ENCODE measurements at regions not wholly inside any gene's neighbourhood (a gene's known extent, or its start where the extent isn't known, plus 50 kb on each side); places are given as distances from the start of the nearest gene placed in this dataset.

DNA sequence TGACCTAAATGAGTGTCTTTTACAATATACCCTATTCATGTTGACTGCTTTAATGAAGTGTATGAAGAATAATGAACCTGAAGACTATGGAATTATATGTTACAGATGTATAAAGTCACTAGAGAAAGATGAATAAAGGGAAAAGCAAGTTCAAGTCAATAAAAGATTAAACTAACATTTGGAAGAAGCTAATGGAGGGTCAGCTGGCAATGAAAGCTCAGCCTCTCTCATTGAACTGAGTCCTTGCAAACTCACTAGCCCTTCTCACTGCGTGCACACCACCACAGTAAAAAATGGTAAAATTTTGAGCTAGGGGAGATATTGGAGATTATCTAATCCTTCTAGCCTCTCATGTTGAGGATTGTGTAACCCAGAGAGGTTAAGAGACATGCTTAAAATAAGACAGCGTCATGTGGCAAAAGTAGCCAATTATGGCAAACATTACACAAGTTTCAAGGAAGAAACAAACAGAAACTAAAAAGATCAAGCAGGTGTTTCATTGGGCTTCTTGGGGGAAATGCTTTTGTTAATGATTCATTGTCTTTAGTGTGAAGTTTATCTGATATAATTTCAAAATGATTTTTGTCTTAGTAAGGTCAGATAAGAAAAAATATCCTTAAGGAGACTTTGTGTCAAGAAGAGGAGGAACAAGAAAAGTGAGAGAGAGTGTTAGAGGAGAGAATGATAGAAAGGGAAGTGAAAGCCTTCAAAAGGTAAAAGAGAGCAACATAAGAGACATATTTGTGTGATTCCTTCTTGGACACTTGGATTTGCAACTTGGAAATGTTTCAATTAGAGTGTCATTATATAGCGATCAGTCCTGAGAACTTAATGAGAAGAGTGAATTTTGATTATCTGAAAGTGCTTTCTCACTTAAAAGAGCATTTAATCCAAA is 893.7 kb upstream of the FAM98A start:
- DNase-seq: no peak

DNA sequence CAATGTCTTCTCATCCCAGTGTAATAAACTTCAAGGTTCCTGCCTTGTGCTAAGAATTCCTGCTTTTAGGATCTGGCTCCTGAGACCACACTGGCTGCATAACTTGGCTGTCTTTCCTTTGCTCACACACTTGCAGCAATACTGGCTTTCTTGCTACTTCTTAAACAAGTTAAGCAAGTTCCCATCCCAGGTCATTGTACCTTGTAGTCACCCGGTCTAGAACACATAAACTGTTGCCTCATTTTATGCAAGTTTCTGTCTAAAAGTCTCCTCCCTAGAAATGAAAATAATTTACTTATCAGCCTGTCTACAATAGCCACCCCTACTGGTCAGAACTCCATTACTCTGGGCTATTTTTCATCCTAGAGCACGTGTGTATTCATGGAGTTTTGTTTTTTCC is 887.9 kb upstream of the FAM98A start:
- DNase-seq: no peak

DNA sequence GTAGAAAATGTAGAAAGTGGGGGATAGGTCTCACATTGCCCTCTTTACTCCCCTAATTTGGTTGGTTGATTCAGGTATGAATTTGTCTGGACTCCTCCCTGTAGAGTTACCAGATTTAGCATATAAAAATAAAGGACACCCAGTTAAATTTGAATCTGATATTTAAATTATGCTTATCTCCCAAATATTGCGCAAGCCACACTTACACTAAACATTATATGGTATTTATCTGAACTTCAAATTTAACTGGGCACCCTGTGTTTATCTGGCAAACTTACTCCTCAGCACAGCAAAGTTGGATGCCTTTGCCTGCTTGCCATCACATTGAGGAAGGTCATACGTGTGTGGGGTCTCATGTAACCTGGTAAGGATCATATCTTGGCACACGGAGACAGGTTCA is 882.4 kb upstream of the FAM98A start:
- no peak for DNase-seq

DNA sequence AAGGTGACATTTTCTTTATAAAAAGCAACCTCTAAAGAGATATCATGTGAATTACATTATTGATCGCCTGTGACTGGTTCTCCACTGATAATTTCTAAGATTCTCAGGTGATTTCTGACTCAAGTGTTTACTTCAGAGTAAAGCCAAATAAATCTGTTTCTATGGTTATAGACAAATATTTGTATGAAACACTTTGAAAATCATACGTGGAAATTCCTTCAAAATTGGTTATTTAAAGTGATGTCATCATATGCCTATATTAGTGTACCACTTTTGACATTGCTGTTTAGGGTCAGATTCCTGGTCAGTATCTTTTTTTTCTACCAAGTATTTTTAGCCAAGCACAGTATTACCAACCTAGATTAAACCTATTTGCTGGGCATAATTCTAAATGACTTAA is 881.3 kb upstream of the FAM98A start:
- DNase-seq: no peak

DNA sequence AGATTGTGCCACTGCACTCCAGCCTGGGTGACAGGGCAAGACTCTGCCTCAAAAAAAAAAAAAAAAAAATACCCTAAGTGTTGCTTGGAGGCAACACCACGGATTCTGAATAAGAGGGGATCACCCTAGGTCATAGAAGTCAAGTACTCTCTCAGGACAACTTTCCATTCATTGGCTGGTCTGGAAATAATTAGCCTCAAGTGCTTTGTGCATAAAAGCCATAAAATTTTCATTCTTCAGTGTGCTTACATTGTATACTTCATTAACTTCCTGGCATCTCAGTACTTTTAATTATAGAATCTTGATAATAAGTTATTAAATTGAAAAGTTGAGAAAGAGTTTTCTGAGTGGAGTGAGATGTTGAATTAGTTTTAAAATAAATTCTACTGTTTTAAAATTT is 876.1 kb upstream of the FAM98A start:
- no peak for DNase-seq

DNA sequence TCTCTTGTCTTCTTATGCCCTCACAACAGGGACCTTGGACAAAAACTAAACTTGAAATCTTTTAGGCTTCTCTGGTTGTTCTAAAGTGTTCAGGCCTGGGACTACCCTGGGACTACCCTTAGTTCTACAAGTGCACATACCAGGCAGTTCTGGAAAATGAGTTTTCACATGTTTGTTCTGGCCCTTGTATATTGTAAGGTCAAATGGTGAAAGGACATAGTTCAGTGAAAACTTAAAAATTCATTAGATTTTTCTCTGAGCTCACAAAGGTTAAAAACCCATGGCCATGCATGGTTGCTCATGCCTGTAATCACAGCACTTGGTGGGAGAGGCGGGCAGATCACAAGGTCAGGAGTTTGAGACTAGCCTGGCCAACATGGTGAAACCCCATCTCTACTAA is 875.5 kb upstream of the FAM98A start:
- DNase-seq: no peak

DNA sequence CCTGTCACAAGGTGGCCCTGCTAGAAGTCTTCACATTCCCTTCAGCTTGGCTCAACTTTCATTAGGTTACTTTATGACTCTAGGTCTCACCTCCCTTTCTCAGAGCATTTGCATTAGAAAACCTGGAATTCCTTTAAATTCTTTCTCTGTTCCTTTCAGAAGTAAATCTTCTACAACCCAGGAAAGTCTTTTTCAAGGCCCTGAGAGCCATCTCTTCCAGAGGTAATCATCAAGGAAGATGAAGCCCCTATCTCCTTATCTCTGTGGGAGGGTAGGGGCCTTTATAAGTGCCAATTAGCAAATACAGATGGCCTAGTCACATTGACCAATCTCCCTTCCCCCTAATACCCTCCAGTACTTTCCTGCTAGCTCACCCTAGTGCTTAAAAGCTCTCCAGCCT is 848.0 kb upstream of the FAM98A start:
- no peak for DNase-seq

DNA sequence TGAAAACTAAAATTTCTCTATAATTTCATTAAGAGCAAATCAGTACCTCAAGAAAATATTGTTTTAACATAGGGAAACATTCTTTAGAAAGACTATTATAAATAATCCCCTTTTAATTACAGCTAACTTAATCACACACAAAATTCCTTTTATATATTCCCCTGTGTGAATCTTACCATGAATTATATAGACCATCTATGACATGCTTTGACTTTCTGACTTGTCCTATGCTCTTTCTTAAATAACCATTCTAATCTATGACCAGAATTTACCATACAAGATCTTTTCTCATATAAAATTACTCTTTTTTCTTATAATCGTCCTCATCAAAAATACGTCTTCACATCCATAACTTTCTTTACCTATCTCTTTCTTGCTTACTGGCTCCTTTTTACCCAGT is 824.2 kb upstream of the FAM98A start:
- no peak for DNase-seq

DNA sequence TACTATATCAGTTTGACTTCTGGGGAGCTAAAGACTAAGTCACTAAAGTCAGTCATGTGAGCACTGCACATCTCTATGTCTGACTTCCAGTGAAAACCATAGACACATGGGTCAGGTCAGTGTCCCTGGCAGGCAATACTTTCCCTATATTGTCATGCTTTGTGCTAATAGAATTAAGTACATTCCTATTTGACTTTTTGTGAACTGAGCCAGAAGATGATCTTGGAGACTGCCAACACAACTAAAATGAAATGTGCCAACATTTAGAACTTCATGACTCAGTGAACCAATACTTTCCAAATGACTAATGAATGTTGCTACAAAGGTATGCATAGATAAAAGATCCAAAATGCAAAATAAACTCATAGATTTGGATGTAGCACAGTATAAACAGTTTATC is 820.8 kb upstream of the FAM98A start:
- no peak for DNase-seq

DNA sequence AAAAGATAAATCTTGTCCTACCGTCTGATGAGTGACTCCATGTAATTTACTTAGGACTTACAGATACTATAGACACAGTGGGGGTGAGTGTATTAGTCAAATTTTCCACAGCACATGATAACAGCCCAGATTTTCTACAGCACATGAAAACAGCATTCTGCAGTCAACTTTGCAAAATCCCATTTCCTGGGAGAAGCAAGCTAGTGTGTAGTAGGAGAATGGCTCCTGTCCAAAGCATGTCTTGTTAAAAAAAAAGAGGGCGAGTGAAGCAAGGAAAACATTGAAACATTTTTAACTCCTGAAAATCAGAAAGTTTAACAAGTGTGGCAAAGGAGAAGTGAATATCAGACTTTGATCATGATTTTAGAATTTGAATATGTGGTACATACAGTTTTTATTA is 817.8 kb upstream of the FAM98A start:
- DNase-seq: no peak

DNA sequence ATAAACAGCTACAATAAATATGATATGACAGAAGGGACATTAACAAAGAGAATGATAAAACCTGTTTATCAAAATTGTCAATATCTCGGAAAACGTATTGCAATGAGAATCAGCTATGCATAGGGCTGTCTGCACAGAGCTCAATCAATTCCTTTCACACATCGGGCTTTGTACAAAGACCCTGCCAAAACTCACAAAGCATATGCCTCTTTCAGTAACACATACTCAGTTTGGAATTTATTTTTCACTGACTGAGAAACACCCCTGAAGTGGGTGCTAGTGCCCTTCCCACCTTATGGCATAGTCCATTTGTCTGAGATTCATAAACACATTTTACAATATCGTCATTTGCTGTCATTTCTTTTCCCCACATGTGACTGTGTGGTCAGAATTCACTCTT is 815.8 kb upstream of the FAM98A start:
- no peak for DNase-seq

DNA sequence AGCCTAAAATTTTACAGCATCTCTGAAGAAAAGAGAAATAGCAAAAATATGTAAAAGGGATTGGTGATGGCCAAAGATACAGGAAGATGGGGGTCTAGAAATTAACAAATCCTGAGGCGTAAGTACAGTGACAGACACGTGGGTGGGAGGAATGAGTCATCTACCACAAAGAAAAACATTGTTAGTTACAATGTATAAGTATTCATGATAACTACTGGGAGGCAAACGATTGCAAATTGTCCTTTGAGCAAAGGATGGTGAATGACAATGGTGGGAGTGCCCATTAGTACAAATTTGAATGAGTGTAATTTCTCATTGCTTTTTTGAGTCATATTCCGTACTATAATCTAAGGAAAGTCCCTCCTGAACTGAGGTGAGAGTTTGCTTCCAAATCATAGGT is 809.0 kb upstream of the FAM98A start:
- no peak for DNase-seq

DNA sequence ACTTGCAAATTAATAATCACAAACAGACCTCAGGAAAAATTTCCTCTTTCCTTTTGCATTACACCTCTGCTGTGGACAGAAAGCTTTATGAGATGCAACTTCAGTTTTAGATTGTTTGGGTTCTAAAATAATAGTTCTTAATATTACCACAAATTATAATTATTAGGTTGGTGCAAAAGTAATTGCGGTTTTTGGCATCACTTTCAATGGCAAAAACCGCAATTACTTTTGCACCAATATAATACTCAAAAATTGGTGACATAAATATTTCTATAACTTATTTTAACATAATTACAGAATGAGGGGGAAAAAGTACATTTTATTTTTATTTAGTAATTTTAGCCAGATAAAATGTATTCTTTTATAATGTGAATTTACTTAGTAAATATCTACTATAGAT is 804.4 kb upstream of the FAM98A start:
- no peak for DNase-seq

DNA sequence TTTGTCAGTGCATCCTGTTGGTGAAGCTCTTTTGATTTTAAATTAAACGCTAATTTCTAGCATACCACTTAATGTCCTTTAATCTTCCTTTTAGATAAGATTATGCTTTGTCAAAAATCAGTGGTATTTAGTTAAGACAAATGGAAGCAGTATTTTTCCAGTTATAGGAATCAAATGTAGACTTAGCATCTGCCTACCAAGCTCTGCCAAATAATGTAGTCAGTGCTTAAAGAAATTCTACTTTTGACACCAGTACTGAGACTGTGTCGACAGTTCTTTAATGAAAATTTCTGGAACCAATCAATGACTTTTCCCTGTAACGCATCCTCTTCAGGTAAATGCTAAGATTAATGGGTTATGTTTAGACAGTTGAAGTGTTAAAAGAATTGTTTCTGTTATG is 803.3 kb upstream of the FAM98A start:
- DNase-seq: no peak

DNA sequence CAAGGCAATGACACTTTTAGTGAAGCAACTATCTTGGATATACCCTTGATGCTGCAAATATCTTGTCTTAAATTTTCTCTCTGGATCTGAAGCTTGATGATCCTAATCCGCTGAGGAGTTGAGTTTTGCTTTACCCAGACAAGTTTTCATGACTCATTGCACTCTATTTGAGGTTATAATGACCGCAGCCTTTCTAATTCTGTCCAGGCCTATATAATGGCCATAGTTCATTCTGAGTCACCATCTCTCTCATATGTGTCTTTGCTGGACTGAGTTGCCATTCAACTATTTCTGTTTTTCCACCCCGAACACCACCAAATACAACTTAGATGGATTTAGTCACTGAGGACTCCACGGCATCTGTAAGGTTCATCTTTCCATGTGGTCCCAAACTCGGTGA is 802.1 kb upstream of the FAM98A start:
- no peak for DNase-seq

DNA sequence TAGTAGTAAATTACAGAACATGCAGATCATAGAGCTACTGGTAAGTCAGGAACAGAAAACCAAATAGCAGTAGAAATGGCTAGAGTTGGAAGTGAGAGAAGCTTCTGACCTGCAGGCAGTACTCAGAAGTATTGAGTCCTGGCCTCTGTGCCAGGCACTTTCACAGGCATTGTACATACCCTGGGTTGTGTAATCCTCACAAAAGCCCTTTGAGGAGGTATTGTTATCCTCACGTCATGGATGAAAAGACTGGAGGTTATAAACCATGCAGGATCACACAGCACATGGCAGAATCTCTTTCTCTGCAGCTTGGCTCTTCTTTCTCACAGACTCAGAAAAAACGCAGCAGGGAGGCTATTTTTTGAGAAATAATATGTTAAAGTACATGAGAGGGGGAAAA is 789.3 kb upstream of the FAM98A start:
- no peak for DNase-seq

DNA sequence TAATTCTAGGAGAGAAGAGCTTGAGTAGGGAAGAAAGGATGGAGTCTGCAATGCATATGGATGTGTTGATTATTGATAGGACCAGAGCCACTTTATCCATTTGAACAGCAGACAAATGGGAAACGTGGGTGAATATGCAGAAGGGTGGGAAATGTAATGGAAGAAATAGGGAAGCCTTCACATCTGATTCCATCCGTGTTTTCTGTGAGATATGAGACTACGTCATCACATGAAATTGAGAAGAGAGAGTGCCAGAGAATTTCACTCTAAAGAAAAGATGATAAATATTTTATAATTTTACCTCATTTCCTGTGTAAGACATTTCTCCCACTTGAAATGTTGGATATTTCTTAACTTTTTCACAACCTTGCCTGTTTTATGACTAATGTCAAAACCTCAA is 788.4 kb upstream of the FAM98A start:
- no peak for DNase-seq

DNA sequence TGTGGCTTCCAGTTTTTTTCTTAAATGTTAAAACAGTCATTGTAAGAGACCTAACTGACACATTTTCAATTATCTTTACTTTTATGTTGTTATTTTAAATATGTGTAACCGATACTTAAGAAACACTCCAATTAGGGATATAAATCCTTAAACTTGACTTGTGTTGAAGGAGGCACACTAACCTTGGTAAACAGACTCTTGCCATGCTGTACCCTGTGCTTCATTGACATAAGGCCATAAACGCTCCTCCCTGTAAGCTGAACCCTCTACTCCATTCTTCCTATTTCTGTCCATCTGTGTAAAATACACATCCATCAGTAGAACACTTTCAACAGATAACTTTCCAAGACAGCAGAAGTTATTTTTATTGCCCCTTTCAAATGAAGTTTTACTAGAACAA is 780.5 kb upstream of the FAM98A start:
- DNase-seq: no peak

DNA sequence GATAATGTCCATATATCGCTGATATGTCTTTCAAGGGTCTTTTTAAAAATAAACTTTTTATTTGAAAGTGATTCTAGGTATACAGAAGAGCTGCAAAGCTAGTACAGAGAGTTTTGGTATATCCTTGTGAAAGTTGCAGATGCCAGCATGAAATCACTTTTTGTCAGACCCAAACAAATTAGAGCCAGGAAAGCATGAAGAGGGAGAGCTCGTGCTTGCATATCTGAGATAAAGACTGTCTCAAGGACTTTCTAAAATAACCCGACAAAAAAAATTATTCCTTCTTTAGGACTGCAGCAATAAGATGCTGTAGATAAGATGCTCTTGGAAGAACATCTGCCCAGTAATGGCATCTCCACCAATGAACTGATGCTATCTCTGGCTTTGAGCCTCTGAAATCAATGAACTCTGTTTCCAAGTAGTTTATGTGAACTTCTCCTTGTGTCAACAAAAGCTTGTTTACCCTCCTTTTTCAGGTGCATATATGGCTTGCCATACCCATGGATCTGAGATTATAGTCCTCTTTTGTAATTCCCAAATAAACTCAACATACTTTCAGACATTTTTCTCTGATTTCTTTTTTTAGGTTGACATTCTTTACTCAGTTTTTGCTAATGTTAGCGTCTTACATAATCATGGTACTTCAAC is 774.6 kb upstream of the FAM98A start:
- no peak for DNase-seq

DNA sequence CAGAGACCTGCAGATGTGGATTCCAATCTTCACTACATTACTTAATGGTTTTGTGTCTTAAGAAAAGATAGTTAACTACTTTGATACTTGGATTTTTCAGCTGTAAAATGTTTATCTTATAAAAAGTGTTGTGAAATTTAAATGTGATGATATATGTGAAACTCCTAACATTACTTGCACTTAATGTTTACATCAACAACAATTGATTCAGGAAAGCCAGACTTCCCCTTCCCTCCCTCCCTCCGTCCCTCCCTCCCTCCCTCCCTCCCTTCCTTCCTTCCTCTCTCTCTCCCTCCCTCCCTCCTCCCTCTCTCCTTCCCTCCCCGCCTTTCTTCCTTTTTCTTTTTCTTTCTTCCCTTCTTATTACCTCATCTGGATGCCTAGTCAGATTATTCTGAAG is 773.9 kb upstream of the FAM98A start:
- no peak for DNase-seq

DNA sequence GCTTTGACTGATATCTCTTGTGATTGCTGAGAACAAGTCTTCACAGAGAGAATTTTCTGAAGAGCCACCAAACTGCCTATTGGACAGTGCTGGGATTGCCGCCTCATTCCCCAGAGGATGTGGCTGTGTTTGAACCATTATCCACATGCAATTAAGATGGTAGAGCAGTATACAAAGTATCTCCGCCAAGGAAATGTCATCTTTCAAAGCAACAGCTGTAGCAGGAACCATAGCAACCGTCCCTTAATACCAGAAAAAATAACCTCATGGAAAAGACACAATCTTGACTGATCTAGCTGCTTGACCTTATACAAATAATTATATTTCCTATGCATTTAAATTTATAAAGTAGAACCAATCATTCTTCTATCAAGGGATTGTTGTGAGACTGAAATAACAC is 772.6 kb upstream of the FAM98A start:
- DNase-seq: no peak

DNA sequence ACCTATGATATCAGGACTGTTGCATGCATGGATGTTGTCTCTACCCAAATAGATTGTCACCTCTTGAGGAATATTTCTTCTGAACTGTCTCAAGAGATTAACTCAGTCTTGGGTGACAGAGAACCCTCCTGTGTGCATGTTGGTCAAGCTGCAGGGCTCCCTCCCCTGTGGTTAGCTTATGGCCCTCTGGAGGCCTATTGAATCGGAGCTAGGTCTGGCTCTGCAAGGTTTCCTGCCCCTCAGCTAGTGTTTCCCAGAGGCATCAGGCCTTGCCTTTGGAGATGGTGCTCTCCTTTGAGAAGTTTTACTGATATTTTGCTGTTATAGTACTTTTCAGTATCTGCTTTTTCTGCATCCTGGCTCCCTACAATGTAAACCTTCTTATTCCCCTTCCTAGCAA is 769.2 kb upstream of the FAM98A start:
- no peak for DNase-seq

DNA sequence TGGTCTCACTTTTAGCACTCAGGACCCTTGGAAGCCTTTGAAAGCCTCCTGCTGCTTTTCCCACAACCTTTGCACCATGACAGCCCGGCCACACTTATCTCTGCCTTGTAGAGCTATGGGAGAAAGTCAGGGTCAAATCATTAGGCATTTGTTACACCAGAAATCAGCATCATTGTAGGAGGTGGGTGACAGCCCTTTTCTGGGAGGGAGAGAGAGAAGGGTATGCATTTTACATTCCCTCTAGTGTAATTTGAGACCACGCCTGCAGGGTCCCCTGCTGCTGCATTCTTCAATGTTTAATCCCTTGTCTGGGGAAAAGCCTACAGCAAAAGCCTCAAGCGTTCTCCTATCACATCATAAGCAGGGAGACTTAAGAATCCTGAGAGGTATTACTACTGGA is 766.8 kb upstream of the FAM98A start:
- no peak for DNase-seq

DNA sequence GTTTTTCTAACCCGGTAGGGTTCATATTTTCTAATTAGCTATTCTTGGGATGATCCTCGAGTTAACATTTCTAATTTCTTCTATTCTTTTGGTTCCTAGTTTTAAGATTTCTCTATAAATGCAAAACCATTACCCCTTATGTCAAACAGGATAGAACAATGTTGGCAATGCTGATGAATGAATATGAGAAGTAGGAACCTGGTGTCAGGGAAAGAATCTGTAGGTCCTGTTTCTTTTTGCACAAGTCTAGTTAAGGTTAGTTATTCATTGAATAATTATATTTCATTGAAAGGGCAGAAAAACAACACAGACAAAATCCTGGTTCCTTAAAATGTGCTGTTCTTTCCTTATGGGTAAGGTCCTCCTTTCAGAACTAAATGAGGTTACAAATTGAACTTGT is 766.4 kb upstream of the FAM98A start:
- no peak for DNase-seq
